DOHH2 (cell line): ENCODE measurements at regions not wholly inside any gene's neighbourhood (a gene's known extent, or its start where the extent isn't known, plus 50 kb on each side); places are given as distances from the start of the nearest gene placed in this dataset.

Experiments used
- CTCF ChIP-seq: fragments of 200-600 bp; sonication (generic); IDR thresholded peaks from one replicate; pipeline ENCODE4 v1.5.1; 2014; ENCODE audit warnings: antibody characterized with exemption, mild to moderate bottlenecking, low read depth, low read length; ENCODE audit not compliant: poor library complexity, severe bottlenecking
- EZH2phosphoT487 ChIP-seq: fragments of 200-600 bp; sonication (generic); IDR thresholded peaks from 2 replicates; pipeline ENCODE4 v1.6.1; 2017; ENCODE audit warnings: borderline replicate concordance, mild to moderate bottlenecking, antibody characterized with exemption, low read length, moderate library complexity, mixed read lengths

- TF ChIP-seq CTCF (no peak), EZH2phosphoT487 (no peak)
These were observed 106.6 kb upstream of the TBCA start for GRCh38 chr5:77882670-77883257.
